H1 (cell line): ENCODE measurements at regions not wholly inside any gene's neighbourhood (a gene's known extent, or its start where the extent isn't known, plus 50 kb on each side); places are given as distances from the start of the nearest gene placed in this dataset.

Experiments
- CTCF ChIA-PET: fragments of 300-600 bp; sonication (Branson Sonifier 250); formaldehyde crosslinking; loops from one replicate; lab custom pipeline; 2021; ENCODE audit not compliant: partially characterized antibody; lab: Charles Lee
- POLR2A ChIA-PET: fragments of 300-600 bp; sonication (Branson Sonifier 250); formaldehyde crosslinking; loops from one replicate; lab custom pipeline; 2021; ENCODE audit warnings: inconsistent platforms; ENCODE audit not compliant: partially characterized antibody; lab: Charles Lee
- DNase-seq, 2 experiments: peaks; one replicate each; pipeline versions ENCODE4 v3.0.0 to v3.0.0-alpha.2; 2010 to 2022; ENCODE audit warnings: low spot score in 2 of 2, low read depth in 1 of 2, mixed read lengths in 1 of 2
- FAIRE-seq: peaks from 2 replicates; lab custom pipeline; 2011; peaks lifted over from hg19 to GRCh38; lab: Jason Lieb, UNC
- H2AFZ ChIP-seq: 2 replicates; pipeline ENCODE4 v1.8.1; 2012; ENCODE audit warnings: low read length, inconsistent platforms
- H2AK5ac ChIP-seq: 2 replicates; pipeline ENCODE4 v1.6.1; 2013; ENCODE audit warnings: low read depth, low read length
- H2BK120ac ChIP-seq: replicated peaks from 2 replicates; pipeline ENCODE3; 2013; ENCODE audit warnings: low read depth, low read length, inconsistent platforms
- H2BK12ac ChIP-seq: 2 replicates; pipeline ENCODE4 v1.6.1; 2013; ENCODE audit warnings: low read depth, low read length
- H2BK15ac ChIP-seq: 2 replicates; pipeline ENCODE4 v1.6.1; 2013; ENCODE audit warnings: low read length
- H2BK20ac ChIP-seq: 2 replicates; pipeline ENCODE4 v1.6.1; 2013; ENCODE audit warnings: low read length
- H2BK5ac ChIP-seq: 2 replicates; pipeline ENCODE4 v1.6.1; 2013; ENCODE audit warnings: low read depth, low read length
- H3K14ac ChIP-seq: 2 replicates; pipeline ENCODE4 v1.6.1; 2013; ENCODE audit warnings: inconsistent platforms; ENCODE audit not compliant: insufficient read length
- H3K18ac ChIP-seq: 2 replicates; pipeline ENCODE4 v1.6.1; 2013; ENCODE audit warnings: low read length; ENCODE audit errors: extremely low read depth
- H3K23ac ChIP-seq: 2 replicates; pipeline ENCODE4 v1.6.1; 2013; ENCODE audit warnings: inconsistent platforms; ENCODE audit not compliant: insufficient read length
- H3K23me2 ChIP-seq: 2 replicates; pipeline ENCODE4 v1.6.1; 2013; ENCODE audit warnings: low read depth, low read length
- H3K27ac ChIP-seq: 2 replicates; pipeline ENCODE4 v1.6.1; 2011; ENCODE audit warnings: low read depth, low read length, inconsistent platforms
- H3K27me3 ChIP-seq, 4 experiments: replicated peaks in 1 of 4; 1 replicate in 1 of 4; 2 replicates in 3 of 4; pipeline versions ENCODE4 v1.6.1 to v1.8.1; 2011 to 2013; ENCODE audit warnings: low read length in 3 of 4, mild to moderate bottlenecking in 3 of 4, inconsistent platforms in 2 of 4, mixed read lengths in 2 of 4, moderate library complexity in 1 of 4; ENCODE audit not compliant: control insufficient read depth in 3 of 4, insufficient read depth in 3 of 4; ENCODE audit errors: extremely low read depth in 1 of 4
- H3K36me3 ChIP-seq, 4 experiments: 2 replicates each; pipeline versions ENCODE4 v1.6.1 to v1.8.1; 2011 to 2013; ENCODE audit warnings: mild to moderate bottlenecking in 4 of 4, low read length in 3 of 4, moderate library complexity in 2 of 4, control low read depth in 1 of 4, inconsistent platforms in 1 of 4; ENCODE audit not compliant: insufficient read depth in 4 of 4, control insufficient read depth in 2 of 4
- H3K4ac ChIP-seq: replicated peaks from 2 replicates; pipeline ENCODE3; 2013; ENCODE audit warnings: low read length, low read depth, mixed read lengths, inconsistent platforms; ENCODE audit not compliant: insufficient read length
- H3K4me1 ChIP-seq, 4 experiments: replicated peaks in 1 of 4; 1 replicate in 1 of 4; 2 replicates in 3 of 4; pipeline versions ENCODE4 v1.6.1 to v1.8.1; 2011 to 2013; ENCODE audit warnings: low read length in 3 of 4, inconsistent platforms in 2 of 4, mixed read lengths in 1 of 4; ENCODE audit not compliant: insufficient read depth in 4 of 4, control insufficient read depth in 3 of 4
- H3K4me2 ChIP-seq, 2 experiments: 2 replicates each; pipeline versions ENCODE4 v1.6.1 to v1.8.1; 2011 to 2013; ENCODE audit warnings: low read depth in 2 of 2, low read length in 2 of 2, control low read depth in 1 of 2, inconsistent platforms in 1 of 2, mild to moderate bottlenecking in 1 of 2; ENCODE audit not compliant: insufficient read depth in 1 of 2
- H3K4me3 ChIP-seq, 4 experiments: fragments of 200-600, 300-600 bp in 1 of 4; sonication (generic), shearing (Covaris generic), sonication (Bioruptor Twin) in 1 of 4; 2 replicates each; pipeline versions ENCODE4 v1.5.1 to v1.8.1; 2011 to 2016; ENCODE audit warnings: low read length in 4 of 4, low read depth in 3 of 4, control low read depth in 2 of 4, inconsistent platforms in 2 of 4, mild to moderate bottlenecking in 2 of 4, mixed read lengths in 1 of 4, moderate library complexity in 1 of 4; ENCODE audit not compliant: insufficient read depth in 2 of 4; ENCODE audit errors: extremely low read depth in 1 of 4
- H3K56ac ChIP-seq: replicated peaks from 2 replicates; pipeline ENCODE3; 2013; ENCODE audit warnings: low read depth, mild to moderate bottlenecking, mixed read lengths, low read length, inconsistent platforms; ENCODE audit not compliant: insufficient read length
- H3K79me1 ChIP-seq: 2 replicates; pipeline ENCODE4 v1.6.1; 2013; ENCODE audit warnings: low read depth, low read length, control low read depth
- H3K79me2 ChIP-seq, 2 experiments: 2 replicates each; pipeline versions ENCODE4 v1.6.1 to v1.8.1; 2012 to 2013; ENCODE audit warnings: low read length in 2 of 2, mild to moderate bottlenecking in 2 of 2, inconsistent platforms in 1 of 2; ENCODE audit not compliant: insufficient read depth in 2 of 2, control insufficient read depth in 1 of 2
- H3K9ac ChIP-seq, 4 experiments: replicated peaks in 1 of 4; 1 replicate in 1 of 4; 2 replicates in 3 of 4; pipeline versions ENCODE4 v1.6.1 to v1.8.1; 2011 to 2013; ENCODE audit warnings: low read depth in 3 of 4, low read length in 3 of 4, control low read depth in 2 of 4, mild to moderate bottlenecking in 2 of 4, moderate library complexity in 2 of 4, inconsistent platforms in 1 of 4; ENCODE audit errors: extremely low read depth in 1 of 4
- H3K9me3 ChIP-seq, 2 experiments: 2 replicates each; pipeline versions ENCODE4 v1.6.1 to v1.8.1; 2012 to 2013; ENCODE audit warnings: mild to moderate bottlenecking in 2 of 2, moderate library complexity in 2 of 2, control low read depth in 1 of 2, inconsistent platforms in 1 of 2, low read depth in 1 of 2, low read length in 1 of 2, mixed read lengths in 1 of 2; ENCODE audit not compliant: insufficient read depth in 2 of 2
- H4K20me1 ChIP-seq, 2 experiments: replicated peaks in 1 of 2; 2 replicates each; pipeline versions ENCODE3 to v1.8.1; 2011 to 2013; ENCODE audit warnings: inconsistent platforms in 2 of 2, low read length in 2 of 2, mild to moderate bottlenecking in 1 of 2; ENCODE audit not compliant: insufficient read depth in 2 of 2, control insufficient read depth in 1 of 2
- H4K5ac ChIP-seq: 2 replicates; pipeline ENCODE4 v1.6.1; 2013; ENCODE audit warnings: low read length, low read depth, mixed read lengths, inconsistent platforms; ENCODE audit not compliant: insufficient read length
- H4K8ac ChIP-seq: 2 replicates; pipeline ENCODE4 v1.8.0; 2013; ENCODE audit warnings: mild to moderate bottlenecking, moderate library complexity, low read length, inconsistent platforms; ENCODE audit not compliant: insufficient read depth; ENCODE audit errors: extremely low read depth
- H4K91ac ChIP-seq: replicated peaks from 2 replicates; pipeline ENCODE3; 2013; ENCODE audit warnings: low read length, mixed read lengths, inconsistent platforms; ENCODE audit not compliant: insufficient read length
- CHD2 ChIP-seq: IDR thresholded peaks from 2 replicates; pipeline ENCODE4 v1.6.1; 2012; ENCODE audit warnings: low read length, improper control_type of control experiment
- KDM4A ChIP-seq: IDR thresholded peaks from one replicate; pipeline ENCODE4 v1.7.1; 2012; ENCODE audit warnings: low read depth, mild to moderate bottlenecking, moderate library complexity, low read length, inconsistent platforms; ENCODE audit not compliant: severe bottlenecking
- RXRA ChIP-seq: IDR thresholded peaks from 2 replicates; pipeline ENCODE4 v1.6.1; 2011; ENCODE audit warnings: low read depth, mild to moderate bottlenecking, low read length, moderate library complexity; ENCODE audit not compliant: insufficient read depth
- SRF ChIP-seq: IDR thresholded peaks from 2 replicates; pipeline ENCODE4 v1.6.1; 2011; ENCODE audit warnings: mild to moderate bottlenecking, low read depth, low read length, moderate library complexity
- WGBS, 2 experiments: shearing (Covaris generic) in 1 of 2; methylation state at CpG; one replicate each; pipeline versions ENCODE4 v1.1.6 to v1.1.7; 2013 to 2015; ENCODE audit warnings: low lambda C conversion rate in 2 of 2, mixed read lengths in 2 of 2, inconsistent platforms in 1 of 2, low coverage in 1 of 2, missing lambda C conversion rate in 1 of 2; ENCODE audit not compliant: insufficient replicate concordance in 2 of 2, insufficient coverage in 1 of 2, insufficient read length in 1 of 2; ENCODE audit errors: extremely low coverage in 1 of 2, missing lambda C conversion rate in 1 of 2; 5-methylcytosine and 5-hydroxymethylcytosine counted together
- TF ChIP-seq, protein P1 (sequence below): IDR thresholded peaks from 2 replicates; pipeline ENCODE4 v1.6.1; 2012; ENCODE audit warnings: low read length, inconsistent platforms

DNA sequence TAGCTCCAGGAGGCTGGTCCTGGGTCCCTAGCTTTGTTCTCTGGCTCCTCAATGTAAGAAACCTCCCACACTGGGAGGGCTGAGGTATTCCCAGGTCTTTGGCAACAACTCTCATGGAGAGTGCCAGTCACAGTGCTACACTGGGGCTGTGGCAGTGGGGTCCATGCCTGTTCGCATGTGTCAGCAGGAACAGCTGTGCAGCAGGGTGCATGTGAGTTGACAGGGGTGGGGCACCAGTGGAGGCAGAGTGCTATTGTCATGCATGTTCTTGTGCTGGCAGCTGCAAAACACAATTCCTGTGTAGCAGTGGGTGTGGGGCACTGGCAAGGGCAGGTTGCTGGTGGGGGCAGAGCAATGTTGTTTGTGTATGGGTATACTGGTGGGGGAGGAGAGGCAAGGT lies 246.0 kb downstream of the CXXC4 start:
- no peak overlapping the region for H3K27ac ChIP-seq

More for the DNA sequence above, 246.0 kb downstream of the CXXC4 start:
- Histone ChIP-seq H2AFZ (no peak overlapping the region), H4K91ac (no peak overlapping the region), H3K9me3 (no peaks in the 10 kb centered on the region), H2AK5ac (no peak overlapping the region), H2BK15ac (no peak overlapping the region), H4K20me1 (no peaks in the 10 kb centered on the region), H3K4me3 (no peak overlapping the region), H3K27me3 (no peaks in the 10 kb centered on the region), H2BK5ac (no peak overlapping the region), H3K9ac (no peak overlapping the region), H3K4me1 (peaks cover 0 to 4% (median 0%) of the 10 kb centered on the region in 4 experiments; a peak in 1 of 7 replicates), H3K79me1 (no peaks in the 10 kb centered on the region), H3K4me2 (no peak overlapping the region), H2BK12ac (0 out of 2 replicates have a peak overlapping the region, but pooled peaks have one; percentile 17), H3K4ac (no peak overlapping the region), H3K79me2 (no peaks in the 10 kb centered on the region), H4K5ac (no peak overlapping the region), H3K36me3 (no peaks in the 10 kb centered on the region), H2BK20ac (no peak overlapping the region), H3K23ac (no peak overlapping the region), H4K8ac (no peak overlapping the region), H3K23me2 (no peaks in the 10 kb centered on the region), H3K14ac (no peak overlapping the region), H3K18ac (no peak overlapping the region), H3K56ac (no peak overlapping the region), H2BK120ac (no peak overlapping the region)
- FAIRE-seq, result no peak
- POLR2A ChIA-PET, result no interaction called here
- TF ChIP-seq RXRA (no peak), KDM4A (no peak), SRF (no peak), CHD2 (no peak)
- TF ChIP-seq, protein P1, sequence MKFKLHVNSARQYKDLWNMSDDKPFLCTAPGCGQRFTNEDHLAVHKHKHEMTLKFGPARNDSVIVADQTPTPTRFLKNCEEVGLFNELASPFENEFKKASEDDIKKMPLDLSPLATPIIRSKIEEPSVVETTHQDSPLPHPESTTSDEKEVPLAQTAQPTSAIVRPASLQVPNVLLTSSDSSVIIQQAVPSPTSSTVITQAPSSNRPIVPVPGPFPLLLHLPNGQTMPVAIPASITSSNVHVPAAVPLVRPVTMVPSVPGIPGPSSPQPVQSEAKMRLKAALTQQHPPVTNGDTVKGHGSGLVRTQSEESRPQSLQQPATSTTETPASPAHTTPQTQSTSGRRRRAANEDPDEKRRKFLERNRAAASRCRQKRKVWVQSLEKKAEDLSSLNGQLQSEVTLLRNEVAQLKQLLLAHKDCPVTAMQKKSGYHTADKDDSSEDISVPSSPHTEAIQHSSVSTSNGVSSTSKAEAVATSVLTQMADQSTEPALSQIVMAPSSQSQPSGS, result no peak
- DNase-seq, result no peak
- WGBS, 2 experiments, result 87% methylated on average over 1 of the region's 1 CpG; no CpG with 5 or more reads in 1 of the 2 experiments
- CTCF ChIA-PET, result no interaction called here
